ENCODE measurements at regions not wholly inside any gene's neighbourhood (a gene's known extent, or its start where the extent isn't known, plus 50 kb on each side); places are given as distances from the start of the nearest gene placed in this dataset.
A peak's percentile ranks its signal among the peaks of the same experiment; 100 is the strongest.

DNA sequence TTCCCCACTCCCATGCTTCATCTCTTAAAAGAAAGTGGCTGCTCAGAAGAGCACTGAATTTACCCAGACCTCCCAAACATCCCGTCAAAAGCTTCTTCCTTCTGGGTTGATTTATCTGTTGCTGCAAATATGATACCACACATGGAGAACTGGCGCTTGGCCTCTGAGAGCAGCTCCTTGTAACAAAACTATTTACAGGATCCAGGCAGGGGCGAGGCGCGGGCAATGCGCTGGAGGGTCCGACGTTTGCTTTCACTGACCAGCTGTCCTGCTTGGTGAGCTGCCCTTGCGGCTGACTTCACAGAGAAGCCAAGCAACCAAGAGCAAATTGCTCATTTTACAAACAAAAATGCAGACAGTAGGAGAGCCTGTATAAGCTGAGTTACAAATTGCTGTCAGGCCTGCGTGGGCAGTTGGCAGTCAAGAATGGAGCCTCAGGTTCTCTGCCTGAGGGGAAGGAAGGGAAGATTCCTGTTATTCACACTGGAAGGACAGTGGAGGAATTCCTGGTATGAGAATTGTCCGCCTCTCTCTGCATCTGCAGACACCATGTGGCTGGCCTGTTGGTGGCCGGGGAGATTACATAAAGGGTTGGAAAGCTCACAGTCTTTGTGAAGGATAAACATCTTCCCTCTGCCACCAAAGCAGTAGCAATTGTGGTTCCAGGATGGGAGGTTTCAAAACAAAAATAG lies 192.2 kb upstream of the LEF1 start:
- no peak for DNase-seq

DNA sequence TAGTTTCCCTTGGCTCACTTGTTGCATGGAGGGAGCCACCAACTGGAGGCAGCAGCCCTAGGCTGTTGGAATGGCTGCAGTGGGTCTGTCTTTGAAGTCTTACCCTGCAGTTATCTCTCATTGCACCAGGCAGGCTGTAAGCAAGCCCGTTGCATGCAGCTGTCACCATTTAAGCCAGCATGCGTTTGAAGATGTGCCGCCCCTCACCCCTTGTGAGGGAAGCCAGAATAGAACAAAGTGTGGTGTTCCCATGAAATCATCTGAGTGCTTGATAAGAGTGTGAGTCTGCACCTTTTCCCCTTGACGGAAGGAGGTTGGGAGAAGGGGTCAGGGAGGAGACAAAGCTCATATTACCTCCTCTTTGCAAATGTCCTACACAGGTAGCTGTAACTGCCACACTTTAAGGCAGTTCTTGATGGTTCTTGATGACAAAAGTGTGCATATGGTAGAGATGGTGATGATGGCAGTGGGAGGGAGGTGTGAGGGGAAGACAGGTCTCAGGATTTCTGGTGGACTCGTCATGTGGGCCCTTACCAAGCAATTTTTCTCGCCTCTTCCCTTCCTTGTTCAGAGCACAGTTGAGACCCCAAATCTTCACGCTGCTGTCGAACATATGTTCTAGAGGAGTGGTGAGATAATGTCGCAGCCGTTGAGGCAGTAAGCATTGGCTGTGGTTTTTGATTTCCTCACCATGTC lies 191.4 kb upstream of the LEF1 start:
- peak in 1 of 4 experiments; percentile 5 for DNase-seq

DNA sequence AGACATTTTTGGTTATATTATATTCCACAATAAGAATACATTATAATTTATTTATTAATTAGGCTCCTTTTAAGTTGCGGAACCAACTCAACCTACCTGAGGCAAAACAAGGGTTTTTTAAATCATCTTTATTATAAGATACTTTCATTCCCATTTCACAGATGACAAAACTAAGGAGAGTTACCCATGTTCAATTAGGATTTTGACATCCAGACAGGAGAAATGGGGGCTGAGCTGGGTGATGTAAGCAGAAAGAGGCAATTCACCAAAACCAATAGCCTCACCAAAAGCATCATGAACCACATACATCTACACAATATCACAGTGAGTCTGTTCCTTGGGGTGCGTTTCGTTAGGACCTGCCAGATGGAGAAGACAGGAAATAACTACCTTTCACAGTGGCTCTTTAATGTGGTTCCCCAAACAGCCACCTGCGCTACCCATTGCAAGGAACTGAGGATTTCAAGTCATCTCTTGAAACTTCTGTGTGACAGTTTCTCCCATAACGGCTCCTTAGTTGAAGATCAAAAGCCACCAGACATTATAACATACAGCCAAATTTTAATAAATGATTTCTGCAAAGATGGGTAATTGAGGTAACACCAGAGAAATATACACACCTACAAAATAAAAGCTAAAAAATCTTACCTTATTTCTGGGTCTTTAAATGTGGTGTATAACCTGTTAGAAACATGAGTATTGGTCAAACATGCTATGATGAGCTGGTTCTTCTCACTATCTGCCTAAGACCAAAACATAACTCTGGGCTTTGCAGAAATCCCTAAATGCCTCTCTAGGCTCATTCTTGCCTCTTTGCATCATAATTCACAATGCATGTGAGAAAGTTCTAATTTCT lies 190.6 kb upstream of the LEF1 start:
- DNase-seq = peak in 1 of 4 experiments; percentile 27

DNA sequence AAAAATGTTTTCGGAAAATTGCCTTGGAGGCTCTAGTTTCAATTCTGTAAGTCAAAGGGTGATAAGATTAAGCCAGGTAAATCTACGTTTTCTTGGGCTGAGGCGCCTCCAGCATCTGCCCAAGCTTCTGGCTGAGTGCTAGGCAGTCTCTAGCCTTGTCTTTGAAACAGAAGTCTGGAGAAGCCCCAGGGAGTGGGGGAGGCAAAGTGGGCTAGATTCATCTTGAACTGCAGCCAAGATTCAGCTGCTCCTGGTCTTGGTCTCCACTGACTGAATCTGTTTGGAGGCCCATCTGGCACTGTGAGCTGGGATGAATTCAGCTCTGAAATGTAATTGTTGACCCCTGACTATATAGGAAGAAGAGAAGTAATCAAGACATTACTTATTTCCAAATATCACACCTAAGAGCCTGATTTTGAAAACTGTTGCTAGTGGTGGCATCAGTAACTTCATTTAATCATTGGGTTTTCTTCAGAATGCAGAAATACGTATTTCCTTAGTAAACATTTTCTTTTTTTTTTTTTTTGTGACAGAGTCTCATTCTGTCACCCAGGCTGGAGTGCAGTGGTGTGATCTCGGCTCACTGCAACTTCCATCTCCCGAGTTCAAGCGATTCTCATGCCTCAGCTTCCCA lies 187.3 kb upstream of the LEF1 start:
- DNase-seq = peak in 2 of 4 experiments; percentile 20 to 24

DNA sequence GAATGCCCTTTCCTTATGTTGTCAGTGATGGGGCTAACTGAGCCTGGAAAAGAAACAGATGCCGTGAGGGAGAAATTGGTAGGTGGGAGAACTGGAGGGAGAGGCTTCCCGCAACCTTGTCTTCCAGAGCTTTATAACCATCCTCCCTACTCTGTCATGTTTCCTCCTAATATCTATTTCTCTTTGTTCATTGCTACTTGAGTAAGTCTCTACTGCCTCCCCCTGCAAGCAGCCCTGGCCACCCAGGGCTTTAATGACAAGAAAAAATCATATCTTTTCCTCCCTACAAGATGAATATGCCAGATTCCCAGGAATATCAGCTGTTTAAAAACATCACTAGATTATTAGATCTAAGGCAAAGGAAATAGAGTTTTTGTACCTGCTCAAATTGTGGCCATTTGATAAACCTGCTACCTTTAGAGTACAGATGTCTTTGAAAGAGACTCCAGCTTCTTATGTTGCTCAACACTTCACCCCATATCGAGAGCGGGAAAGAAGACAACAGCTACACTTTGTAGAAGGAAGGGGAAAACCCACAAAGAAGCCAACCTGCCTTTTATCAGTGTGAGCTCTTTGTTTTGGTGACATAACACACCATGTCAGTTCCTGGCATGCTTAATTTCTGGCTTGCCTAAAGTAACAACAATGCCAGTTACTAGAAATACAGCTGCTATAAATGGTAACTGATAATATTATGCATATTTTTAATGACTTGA lies 186.6 kb upstream of the LEF1 start:
- peak in 1 of 4 experiments; percentile 3 for DNase-seq

DNA sequence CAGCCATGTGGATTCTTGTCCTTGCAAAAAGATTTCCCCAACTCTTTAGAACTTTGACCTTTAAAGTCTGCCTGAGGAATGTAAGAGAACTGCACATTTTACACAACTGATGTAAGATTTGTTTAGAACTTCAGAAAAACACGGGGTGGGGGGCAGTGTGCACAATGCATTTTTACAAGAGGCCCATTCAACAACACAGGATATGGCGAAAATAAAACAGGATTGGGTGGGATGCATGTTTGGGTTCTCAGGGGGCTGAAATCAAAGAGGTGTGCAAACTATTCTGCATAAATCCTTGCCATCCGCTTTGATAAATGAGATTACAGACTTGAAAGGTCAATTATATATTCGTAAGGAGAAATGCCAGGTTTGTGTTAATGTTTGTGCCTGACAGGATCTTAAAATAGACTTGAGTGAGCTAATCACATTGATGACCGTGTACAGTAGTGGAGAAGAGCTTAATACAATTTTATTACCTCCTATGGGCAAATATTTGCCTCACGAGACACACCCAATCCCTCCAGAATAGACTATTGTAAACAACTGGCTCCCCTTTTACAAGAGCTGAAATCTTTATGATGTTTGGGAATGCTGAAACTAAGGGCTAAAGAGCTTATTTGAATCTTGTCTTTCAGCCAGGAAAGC lies 184.1 kb upstream of the LEF1 start:
- DNase-seq = no peak

DNA sequence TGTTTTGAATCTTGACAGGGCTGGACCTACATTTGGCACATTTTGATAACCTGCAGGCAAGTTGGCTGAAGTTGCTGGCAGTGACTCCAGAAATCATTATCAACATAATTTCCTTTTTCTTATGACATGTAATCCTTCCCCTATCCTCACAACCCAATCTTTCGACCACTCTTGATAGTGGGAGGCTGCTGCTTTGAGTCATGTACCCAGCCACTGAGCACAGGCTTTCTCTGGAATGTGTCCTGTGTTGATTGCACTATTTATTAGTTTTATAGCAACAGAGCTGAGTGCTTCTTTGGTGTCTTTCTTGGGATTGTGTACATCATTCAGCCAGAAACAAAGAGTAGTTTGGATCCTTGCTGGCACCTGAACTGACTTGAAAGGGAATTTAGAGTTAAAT lies 183.1 kb upstream of the LEF1 start:
- DNase-seq = no peak

DNA sequence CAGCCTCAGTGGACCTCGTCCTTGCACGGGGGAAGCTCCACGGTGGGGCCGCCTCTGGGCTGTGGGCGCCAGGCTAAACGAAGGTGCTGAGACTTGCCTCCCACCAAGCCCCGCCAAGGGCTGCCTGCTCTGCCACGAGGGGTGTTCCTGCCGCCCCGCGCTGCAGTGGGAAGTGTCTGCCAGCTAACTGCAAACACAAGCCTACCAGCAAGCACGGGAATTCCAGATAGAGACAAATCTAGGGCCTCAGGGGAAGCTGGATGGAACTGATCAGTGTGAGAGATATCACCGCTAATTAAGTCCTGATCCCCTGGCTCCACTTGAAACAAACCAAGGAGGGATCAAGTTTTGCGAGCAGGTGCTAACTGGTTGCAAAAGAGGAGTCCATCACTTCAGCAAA lies 181.6 kb upstream of the LEF1 start:
- no peak for DNase-seq

DNA sequence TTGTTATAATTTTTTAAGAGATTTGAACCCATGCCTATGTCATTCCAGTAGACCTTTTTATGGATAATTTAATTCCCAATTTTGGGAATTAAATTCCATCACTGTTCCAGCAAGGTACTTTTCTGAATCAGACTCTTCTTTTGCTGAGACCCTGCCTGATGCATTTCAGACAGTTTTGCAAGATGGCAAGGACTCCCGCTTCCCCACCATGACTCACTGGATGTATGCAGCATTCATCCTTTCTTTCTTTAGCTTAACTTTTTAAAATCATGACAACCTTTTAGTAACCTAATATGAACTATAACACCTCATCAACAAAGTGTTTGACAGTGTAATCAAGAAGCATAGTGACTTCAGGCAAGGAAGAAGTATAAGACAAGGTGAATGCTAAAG lies 178.1 kb upstream of the LEF1 start:
- no peak for DNase-seq

DNA sequence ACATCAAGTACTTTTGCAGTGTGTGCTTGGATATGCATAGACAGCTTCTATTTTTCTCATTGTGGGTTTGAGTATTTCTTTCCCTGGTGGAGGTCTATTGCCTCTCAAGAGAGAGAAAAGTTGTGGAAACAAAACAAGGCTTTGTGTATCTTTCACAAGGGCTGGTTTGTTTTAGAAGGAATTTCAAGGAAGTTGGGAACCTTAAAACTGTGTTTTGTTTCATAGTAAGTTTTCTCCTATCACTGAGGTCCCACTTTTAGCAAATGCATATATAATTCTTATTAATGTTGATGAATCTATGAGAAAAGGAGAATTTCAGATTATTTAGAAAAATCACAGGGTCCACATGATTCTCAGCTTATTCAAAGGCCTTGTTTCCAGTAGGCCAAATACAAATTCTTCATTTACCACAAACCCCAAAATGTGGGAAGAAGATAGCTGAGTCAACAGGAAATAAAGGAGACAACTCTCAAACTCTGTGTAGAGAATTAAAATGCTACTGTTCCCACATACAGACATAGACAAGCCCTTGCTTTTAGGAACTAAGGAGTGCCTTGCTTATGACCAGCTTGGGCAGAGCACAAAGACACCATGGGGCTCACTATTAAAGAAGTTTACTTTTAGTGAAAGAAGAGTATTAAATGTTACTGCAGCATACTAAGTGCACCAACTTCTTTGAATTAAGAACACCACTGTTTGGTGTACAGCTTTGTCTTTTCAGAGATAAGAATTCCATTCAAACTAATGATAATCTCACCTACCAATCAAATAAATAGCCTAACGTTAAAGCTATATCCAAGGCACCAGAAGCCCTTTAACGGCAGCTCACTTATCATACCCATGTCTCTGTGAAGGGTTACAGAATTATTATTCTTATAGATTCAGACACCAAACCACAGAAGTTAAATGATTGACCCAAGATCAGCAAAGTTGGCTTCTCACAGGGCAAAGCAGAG lies 177.4 kb upstream of the LEF1 start:
- DNase-seq = no peak

DNA sequence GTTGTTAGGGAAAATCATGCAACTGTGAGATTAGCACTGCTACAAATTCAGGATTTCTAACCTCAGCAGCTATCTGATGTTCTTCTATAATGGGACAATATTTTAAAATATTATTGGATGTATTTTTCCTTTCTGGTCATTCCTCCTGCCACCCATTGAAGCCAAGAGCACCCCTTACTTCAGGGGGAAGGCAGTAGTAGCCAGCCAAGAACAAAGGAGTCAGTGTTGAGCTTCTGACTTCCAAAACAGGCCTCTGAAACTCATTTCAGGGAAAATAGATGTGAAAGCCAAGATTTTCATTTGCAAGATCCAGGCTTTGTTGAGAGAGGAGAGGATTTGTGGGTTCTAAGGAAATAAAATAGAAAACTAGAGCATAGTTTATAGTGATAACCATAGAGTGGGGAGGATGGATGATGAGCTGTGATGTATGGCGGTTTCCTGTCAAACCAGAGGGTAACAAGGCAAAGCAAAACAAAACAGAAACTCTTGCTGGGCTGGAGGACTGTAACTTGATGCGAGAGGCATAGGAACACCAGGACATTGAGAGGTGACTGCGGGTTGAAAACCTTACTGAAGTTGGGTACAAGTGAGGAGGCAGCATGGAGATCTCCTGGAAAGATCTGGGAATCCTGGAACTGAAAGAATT lies 173.7 kb upstream of the LEF1 start:
- no peak for DNase-seq

DNA sequence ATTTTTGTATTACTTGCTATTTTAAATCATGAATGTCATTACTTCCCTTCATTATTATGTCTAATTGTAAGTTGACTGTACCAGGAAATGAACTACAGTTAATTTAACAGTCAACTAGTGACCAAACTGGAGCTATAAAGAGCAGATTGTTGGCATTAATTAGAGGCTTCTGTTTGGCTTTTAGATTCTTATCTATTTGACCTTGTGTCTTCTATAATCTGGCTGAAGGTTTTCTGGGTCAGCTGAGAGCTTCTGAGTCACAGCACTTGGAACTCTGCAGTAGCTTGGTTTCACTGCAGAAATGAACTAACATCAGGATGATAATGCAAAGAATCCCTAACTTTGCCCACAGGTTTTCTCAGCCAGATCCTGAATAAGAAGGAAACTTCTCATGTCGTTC lies 169.2 kb upstream of the LEF1 start:
- DNase-seq = no peak

DNA sequence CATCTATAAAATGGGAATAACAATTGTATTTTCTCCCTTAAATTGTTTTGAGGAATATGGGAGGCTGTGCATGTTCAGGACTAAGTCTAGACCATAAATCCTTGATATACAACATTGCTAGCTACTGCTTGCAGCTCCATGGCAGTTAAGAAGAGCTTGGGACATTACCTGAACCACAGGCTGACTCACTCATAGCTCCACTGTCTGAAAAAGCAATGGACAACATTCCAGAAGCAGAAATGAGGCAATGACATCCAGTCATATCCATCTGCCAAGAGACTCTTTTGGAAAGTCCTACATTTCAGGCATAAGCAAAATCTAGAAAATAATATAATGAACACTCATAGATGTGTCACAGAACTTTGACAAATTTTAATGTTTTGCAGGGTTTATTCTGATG lies 167.3 kb upstream of the LEF1 start:
- DNase-seq = no peak

DNA sequence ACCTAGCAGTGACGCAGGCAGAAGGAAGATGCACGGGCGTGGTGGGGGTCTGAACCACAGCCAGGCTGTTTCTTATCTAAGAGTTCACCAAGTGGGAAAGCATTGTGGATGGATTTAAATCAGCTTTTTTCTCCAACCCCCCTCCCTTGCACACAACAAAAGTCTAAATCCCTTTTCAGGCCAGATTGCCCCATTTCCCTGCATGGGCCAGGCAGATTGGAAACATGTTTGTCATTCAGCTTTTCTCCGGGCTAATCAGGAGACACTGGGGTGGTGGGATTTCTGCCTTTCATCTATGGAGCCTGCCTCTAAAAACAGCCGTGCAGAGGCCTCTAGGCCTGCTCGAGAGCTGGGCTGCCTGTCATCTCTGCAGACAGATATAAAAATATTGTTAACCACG lies 166.3 kb upstream of the LEF1 start:
- no peak for DNase-seq

DNA sequence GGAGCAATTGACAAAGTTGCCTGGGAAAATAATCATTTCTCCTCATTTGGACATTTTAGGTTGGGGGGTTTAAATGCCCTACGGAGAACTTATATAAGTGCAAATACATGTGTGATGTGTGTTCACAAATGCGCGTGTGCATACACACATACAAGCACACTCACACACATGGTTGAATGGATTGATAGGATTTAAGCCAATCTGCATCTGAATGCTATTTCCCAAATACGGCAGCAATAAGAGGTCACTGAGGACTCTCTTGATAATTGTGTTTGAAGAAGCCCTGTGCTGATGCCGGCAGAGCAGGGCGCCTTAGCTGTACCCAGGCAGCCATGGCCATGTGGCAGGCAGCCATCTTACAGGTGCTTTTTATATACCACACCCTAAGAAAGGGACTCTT lies 165.3 kb upstream of the LEF1 start:
- DNase-seq = no peak

DNA sequence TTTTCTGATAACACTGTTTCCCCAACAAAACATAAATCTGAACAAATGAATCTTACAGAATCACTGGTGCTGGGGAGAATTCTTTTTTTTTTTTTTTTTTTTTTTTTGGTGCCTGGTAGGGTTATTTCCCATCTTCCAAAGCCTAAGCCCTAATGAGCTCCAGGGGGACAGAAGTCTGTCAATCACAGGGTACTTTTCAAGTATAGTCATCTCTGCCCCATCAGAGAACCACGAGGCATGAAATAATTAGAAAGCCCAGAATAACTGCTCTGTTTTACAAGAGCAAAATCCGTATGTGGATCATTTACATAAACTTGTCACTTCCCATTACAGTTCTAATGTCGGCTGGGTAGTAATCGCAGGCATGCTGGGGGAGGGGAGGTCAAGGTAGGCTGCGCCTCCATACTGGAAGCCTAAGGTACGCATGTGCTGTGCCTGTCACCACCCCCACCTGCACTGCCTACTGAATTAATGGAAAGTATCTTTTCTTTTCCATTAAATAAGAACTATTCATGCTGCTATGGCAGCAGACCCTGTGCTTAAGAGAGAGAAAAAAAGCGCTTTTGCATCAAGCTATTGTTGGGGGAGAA lies 164.7 kb upstream of the LEF1 start:
- no peak for DNase-seq

DNA sequence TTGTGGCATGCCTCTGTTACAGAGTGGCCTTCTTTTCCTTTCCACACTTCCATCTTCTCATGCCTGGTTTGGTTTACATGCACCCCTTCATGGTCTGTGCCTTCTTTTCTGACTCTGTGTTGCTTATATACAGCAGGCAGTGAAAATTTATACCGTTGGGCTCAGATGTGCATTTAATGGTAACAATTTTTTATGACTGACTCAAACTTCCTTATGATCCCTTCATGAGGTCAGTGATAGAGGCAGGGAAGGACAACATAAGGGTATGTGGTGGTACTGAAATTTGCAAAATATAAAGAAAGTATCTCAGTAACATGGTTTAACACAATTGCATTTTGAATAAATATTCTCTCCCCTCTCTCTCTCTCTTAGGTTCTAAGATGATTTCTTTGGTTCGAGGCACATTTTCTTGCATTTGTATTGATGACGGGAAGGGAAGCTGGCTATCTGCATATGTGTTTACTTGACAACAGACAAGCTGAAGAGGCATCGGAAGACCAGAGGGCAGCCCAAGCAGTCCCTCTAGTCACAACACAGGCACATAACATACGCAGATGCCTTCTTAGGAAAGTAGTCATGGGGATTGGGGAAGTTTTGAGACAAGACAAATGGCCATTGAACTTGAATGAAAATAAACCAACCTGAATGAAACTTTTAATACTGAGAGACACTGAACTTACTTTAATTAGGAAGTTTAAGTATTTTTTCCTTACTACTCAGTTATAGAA lies 163.3 kb upstream of the LEF1 start:
- no peak for DNase-seq

DNA sequence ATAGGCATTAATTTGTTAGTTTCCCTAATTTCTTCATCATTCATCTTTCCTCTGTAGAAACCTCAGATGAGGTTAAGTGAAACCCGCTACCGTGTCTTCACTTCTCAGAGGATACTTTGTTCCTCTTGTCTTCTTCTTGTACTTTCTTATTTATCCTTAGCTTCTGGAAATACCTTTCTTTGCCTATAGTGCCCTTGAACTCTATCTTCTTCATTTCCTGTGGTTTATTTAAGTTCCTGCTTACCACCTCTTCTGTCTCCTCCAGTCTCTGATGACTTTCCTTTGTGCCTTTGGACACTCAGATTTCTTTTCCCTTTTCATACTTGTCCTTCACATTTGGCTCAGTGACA lies 159.6 kb upstream of the LEF1 start:
- DNase-seq = no peak

DNA sequence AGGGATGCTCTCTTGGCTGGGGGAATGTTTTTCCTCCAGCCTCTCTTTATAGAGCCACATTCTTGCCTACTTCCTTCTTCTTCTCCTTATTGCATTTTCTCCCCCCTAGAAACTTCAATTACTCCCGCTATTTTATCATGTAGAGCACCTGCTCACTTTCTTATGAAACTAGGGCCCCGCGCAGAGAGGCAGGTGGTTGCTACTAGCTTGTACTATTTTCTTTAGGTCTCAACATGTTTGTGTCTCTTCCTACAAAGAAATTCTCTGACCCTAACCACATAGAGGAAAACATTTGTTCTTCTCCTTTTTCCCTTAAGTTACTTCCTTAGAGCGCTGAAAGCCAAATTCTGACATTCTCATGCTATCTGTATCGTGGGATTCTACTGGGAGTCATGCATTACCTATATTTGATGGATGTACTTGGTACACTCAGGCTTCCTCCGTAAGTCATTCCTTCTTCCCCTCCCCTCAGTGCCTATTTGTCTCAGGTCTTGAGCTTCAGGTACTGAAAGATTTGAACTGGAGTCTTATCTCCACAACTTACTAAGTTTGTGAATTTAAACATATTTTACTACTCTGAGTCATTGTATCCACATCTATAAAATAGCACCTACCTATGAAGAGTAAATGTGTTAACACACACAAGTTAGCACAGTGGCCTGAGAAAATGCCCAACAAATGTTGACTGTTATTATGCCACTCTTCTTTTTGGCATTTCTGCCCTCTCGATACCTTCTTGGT lies 159.1 kb upstream of the LEF1 start:
- DNase-seq = no peak

All from activated naive CD4-positive, alpha-beta T cell (primary cell).